Kidney tubule cell (primary cell): ENCODE measurements at regions not wholly inside any gene's neighbourhood (a gene's known extent, or its start where the extent isn't known, plus 50 kb on each side); places are given as distances from the start of the nearest gene placed in this dataset.

Source experiments
- DNase-seq: peaks from one replicate; pipeline ENCODE4 v3.0.0-alpha.2; 2018; ENCODE audit warnings: low spot score

- DNase-seq: no peak
Observed at GRCh38 chr5:1706021-1706420, 93.6 kb downstream of the MRPL36 start.

- no peak for DNase-seq
Observed at GRCh38 chr5:1704676-1705075, 95.0 kb downstream of the MRPL36 start.

GRCh38 chr5:1704266-1704665 lies 95.4 kb downstream of the MRPL36 start:
- DNase-seq: no peak

GRCh38 chr5:1703352-1704050 lies 96.1 kb downstream of the MRPL36 start:
- DNase-seq: no peak

GRCh38 chr5:1702318-1702717 lies 97.3 kb downstream of the MRPL36 start:
- DNase-seq: no peak

- no peak for DNase-seq
Observed at GRCh38 chr5:1701884-1702283, 97.8 kb downstream of the MRPL36 start.

- no peak for DNase-seq
Observed at GRCh38 chr5:1701216-1701864, 98.3 kb downstream of the MRPL36 start.

GRCh38 chr5:1699394-1699793 lies 100.2 kb downstream of the MRPL36 start:
- DNase-seq: no peak

GRCh38 chr5:1698589-1699316 lies 100.9 kb downstream of the MRPL36 start:
- DNase-seq: no peak

GRCh38 chr5:1692381-1692780 lies 107.3 kb downstream of the MRPL36 start:
- DNase-seq: no peak

GRCh38 chr5:1687301-1687970 lies 112.2 kb downstream of the MRPL36 start:
- no peak for DNase-seq

- DNase-seq: no peak
Observed at GRCh38 chr5:1686016-1686802, 113.4 kb downstream of the MRPL36 start.

- DNase-seq: no peak
Observed at GRCh38 chr5:1685066-1685465, 114.6 kb downstream of the MRPL36 start.

- DNase-seq: no peak
Observed at GRCh38 chr5:1681955-1682354, 117.7 kb downstream of the MRPL36 start.

GRCh38 chr5:1673042-1673677 lies 126.5 kb downstream of the MRPL36 start:
- DNase-seq: peak; percentile 26

GRCh38 chr5:1672396-1672795 lies 127.2 kb downstream of the MRPL36 start:
- DNase-seq: no peak

GRCh38 chr5:1671351-1671750 lies 128.3 kb downstream of the MRPL36 start:
- DNase-seq: no peak

GRCh38 chr5:1670351-1670750 lies 129.3 kb downstream of the MRPL36 start:
- peak; percentile 74 for DNase-seq

GRCh38 chr5:1669276-1670155 lies 130.1 kb downstream of the MRPL36 start:
- DNase-seq: no peak

- no peak for DNase-seq
Observed at GRCh38 chr5:1668141-1668721, 131.4 kb downstream of the MRPL36 start.
